Omental fat pad (tissue), 3 donors: ENCODE measurements at regions not wholly inside any gene's neighbourhood (a gene's known extent, or its start where the extent isn't known, plus 50 kb on each side); places are given as distances from the start of the nearest gene placed in this dataset.

Experiments used
- ATAC-seq: fragments of 150-250 bp; one replicate; pipeline ENCODE4 v1.9.1; 2016; ENCODE audit warnings: mild to moderate bottlenecking, moderate library complexity; ENCODE audit not compliant: low FRiP score
- DNase-seq: peaks from one replicate; pipeline ENCODE4 v3.0.0-alpha.2; 2019; ENCODE audit warnings: low spot score
- CTCF ChIP-seq, 3 donors: fragments of 450-650 bp; IDR thresholded peaks; one replicate each; pipeline ENCODE4 v1.5.1; 2016 to 2017; ENCODE audit warnings: antibody characterized with exemption in 3 of 3, mild to moderate bottlenecking in 3 of 3, moderate library complexity in 2 of 3

GRCh38 chr13:28590461-28590860 lies 68.5 kb upstream of the POMP start:
- ATAC-seq, result no peak
- DNase-seq, result no peak
- TF ChIP-seq CTCF (IDR thresholded peaks at IDR 0.05), result no peak

DNA sequence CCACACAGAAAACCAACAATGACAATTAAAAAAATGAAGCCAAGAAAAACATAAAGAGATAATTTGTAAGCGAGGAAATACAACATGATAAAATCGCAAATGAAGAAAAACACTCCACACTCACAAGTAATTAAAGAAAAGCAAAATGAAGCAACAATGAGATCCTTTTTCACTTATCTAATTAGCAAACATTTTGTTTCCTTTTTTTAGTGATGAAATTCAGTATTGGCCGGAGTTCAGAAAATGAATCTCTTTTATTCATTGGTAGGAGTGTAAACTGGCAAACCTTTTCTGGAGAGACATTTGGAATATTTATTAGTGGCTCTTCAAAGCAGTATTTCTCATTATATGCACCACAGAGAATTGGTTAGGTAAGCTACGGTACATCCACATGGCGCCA lies 70.6 kb upstream of the POMP start:
- ATAC-seq, result no peak
- no peak for DNase-seq

DNA sequence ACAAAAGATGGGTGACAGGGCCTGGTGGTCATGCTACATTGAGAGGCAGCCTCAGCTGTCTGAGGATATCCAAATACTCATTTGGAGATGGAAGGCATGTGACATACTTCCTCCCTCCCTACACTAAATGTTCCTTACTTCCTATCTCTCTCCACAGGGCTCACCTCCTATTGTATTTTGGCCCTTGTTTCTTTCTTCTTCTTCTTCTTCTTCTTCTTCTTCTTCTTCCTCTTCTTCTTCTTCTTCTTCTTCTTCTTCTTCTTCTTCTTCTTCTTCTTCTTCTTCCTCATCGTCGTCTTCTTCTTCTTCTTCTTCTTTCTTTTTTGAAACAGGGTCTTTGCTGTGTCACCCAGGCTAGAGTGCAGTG lies 71.8 kb upstream of the POMP start:
- TF ChIP-seq CTCF (IDR thresholded peaks at IDR 0.05), result no peak
- ATAC-seq, result no peak
- no peak for DNase-seq

More for the DNA sequence above, 70.6 kb upstream of the POMP start:
- TF ChIP-seq CTCF (IDR thresholded peaks at IDR 0.05), result no peak

GRCh38 chr13:28586439-28587173 lies 72.3 kb upstream of the POMP start:
- no peak for TF ChIP-seq CTCF (IDR thresholded peaks at IDR 0.05)
- no peak for ATAC-seq
- DNase-seq, result no peak

DNA sequence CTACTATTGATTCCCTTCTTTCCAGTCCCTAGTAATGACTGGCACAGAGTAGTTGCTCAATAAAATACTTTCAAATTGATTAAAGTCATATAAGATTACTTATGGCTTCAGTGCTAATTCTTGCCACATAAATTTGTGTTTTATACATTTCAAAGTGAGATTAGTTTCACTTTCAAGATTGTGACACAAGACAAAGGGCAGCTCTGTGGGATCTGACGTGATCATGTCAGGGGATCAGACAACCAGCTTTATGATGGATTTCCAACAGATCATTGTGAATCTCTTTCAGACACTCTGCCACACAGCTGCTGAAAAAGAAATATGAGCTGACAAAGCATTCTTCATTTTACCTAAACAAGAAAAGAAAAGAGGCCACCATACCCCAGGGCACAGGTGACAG lies 73.4 kb upstream of the POMP start:
- no peak for TF ChIP-seq CTCF (IDR thresholded peaks at IDR 0.05)
- DNase-seq (no peak), ATAC-seq (no peak)

DNA sequence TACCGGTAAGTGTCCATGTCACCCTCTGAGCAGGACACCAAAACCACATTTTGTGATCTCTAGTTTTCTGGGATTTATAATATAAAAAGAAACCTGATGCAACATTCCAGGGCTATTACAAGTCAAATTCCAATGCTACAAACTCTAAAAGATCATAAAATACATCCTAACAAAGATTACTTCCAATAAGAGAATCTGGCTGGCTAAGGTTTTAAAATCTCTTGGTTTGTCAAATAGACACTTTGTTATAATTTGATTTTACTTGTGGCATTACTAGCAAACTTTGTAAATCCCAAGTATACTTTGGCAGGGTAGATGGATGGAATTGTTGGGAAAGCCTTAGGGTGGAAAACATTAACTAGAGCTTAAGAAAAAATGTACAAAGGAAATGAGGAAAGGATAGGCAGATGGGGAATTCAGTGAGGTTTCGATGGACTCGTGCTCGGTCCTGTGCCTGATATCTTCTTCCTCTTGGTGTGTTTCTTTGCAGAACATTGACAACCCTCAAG lies 74.0 kb upstream of the POMP start:
- TF ChIP-seq CTCF (IDR thresholded peaks at IDR 0.05), result no peak
- DNase-seq (no peak), ATAC-seq (no peak)

DNA sequence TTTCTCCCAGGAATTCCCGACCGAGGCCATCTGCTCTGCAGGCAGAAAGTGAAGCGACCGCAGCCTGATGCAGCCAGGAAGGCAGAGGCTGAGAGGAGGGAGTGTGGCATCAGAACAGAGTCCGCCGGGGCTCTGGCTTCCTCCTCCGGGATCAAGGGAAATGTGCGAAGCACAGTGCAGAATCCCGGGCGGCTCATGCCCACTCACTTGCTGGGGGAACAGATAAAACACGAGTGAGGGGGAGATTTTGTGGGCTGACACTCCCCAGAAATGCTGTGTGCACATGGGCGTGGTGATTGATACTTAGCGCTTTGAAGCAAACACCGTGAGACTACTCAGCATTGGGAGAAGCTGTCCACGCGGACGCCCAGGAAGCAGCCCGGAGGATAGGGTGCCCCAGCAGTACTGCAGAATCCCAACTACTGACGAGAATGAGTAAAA lies 75.3 kb upstream of the POMP start:
- no peak for ATAC-seq
- no peak for TF ChIP-seq CTCF (IDR thresholded peaks at IDR 0.05)
- no peak for DNase-seq
